AG04450 (cell line): ENCODE measurements at regions not wholly inside any gene's neighbourhood (a gene's known extent, or its start where the extent isn't known, plus 50 kb on each side); places are given as distances from the start of the nearest gene placed in this dataset.

Experiments used
- CTCF ChIA-PET: fragments of 300-600, 350-600 bp; formaldehyde crosslinking; extraction: SDS; loops from one replicate; lab custom pipeline; 2022; ENCODE audit warnings: antibody characterized with exemption, inconsistent platforms; lab: Charles Lee
- POLR2A ChIA-PET: fragments of 350-600 bp; formaldehyde crosslinking; extraction: SDS; loops from one replicate; lab custom pipeline; 2021; ENCODE audit warnings: antibody characterized with exemption, inconsistent platforms; lab: Yijun Ruan, JAX
- DNase-seq: peaks from one replicate; pipeline ENCODE4 v3.0.0-alpha.2; 2011; ENCODE audit warnings: low read depth, low spot score
- H3K27ac ChIP-seq: one replicate; pipeline ENCODE4 v1.5.1; 2012; ENCODE audit warnings: low read depth, low read length, control low read depth
- H3K27me3 ChIP-seq: one replicate; pipeline ENCODE4 v1.6.0; 2012; ENCODE audit warnings: low read length; ENCODE audit not compliant: control insufficient read depth, insufficient read depth
- H3K4me3 ChIP-seq: 2 replicates; pipeline ENCODE4 v1.5.1; 2011; ENCODE audit warnings: mild to moderate bottlenecking, low read depth, low read length, control low read depth
- H3K9me3 ChIP-seq: 2 replicates; pipeline ENCODE4 v1.5.1; 2012; ENCODE audit warnings: low read length; ENCODE audit not compliant: control insufficient read depth, insufficient read depth
- CTCF ChIP-seq: IDR thresholded peaks from 2 replicates; pipeline ENCODE4 v1.5.1; 2011; ENCODE audit warnings: low read depth, low read length, control low read depth, inconsistent platforms

- no peak overlapping the region for H3K4me3 ChIP-seq
- POLR2A ChIA-PET = interaction anchor here (1.6 kb wide), 1 partner anchor 34 kb away, joined by 5 read pairs; no protein-coding TSS in a partner anchor
- CTCF ChIA-PET = interaction anchor here (1.1 to 2.1 kb wide), 2 partner anchors 40 to 46 kb away, joined by 3 to 6 read pairs; no protein-coding TSS in a partner anchor
- H3K27me3 ChIP-seq = no peaks in the 10 kb centered on the region
- DNase-seq = no peak
- H3K27ac ChIP-seq = no peak overlapping the region
- no peak for TF ChIP-seq CTCF
- no peaks in the 10 kb centered on the region for H3K9me3 ChIP-seq
Observed at GRCh38 chr7:130936202-130936931, 202.4 kb upstream of the KLF14 start.

- no peak overlapping the region for H3K4me3 ChIP-seq
- DNase-seq = no peak
- CTCF ChIA-PET = interaction anchor here (1.0 to 2.2 kb wide), 4 partner anchors 40 to 103 kb away, joined by 3 to 9 read pairs (median 6); no protein-coding TSS in a partner anchor
- no peak overlapping the region for H3K27ac ChIP-seq
- H3K9me3 ChIP-seq = no peaks in the 10 kb centered on the region
- POLR2A ChIA-PET = no interaction called here
- no peaks in the 10 kb centered on the region for H3K27me3 ChIP-seq
- TF ChIP-seq CTCF = no peak
Observed at GRCh38 chr7:130937016-130937415, 203.0 kb upstream of the KLF14 start.

GRCh38 chr7:130937830-130938229 is 203.8 kb upstream of the KLF14 start:
- ChIA-PET POLR2A (interaction anchor here (4.4 kb wide), 1 partner anchor 26 kb away, joined by 47 read pairs; no protein-coding TSS in a partner anchor), CTCF (interaction anchor here (1.0 to 2.2 kb wide), 4 partner anchors 23 to 102 kb away, joined by 6 to 9 read pairs (median 6); no protein-coding TSS in a partner anchor)
- no peak for TF ChIP-seq CTCF
- Histone ChIP-seq H3K27me3 (no peaks in the 10 kb centered on the region), H3K27ac (no peak overlapping the region), H3K4me3 (no peak overlapping the region), H3K9me3 (no peaks in the 10 kb centered on the region)
- DNase-seq = no peak

GRCh38 chr7:130938661-130939060 is 204.7 kb upstream of the KLF14 start:
- Histone ChIP-seq H3K9me3 (no peaks in the 10 kb centered on the region), H3K27ac (no peak overlapping the region), H3K4me3 (peak overlapping the region; percentile 80), H3K27me3 (no peaks in the 10 kb centered on the region)
- DNase-seq = no peak
- TF ChIP-seq CTCF = no peak
- ChIA-PET CTCF (interaction anchor here (0.6 to 2.2 kb wide), 5 partner anchors 22 to 102 kb away, joined by 3 to 9 read pairs (median 6); no protein-coding TSS in a partner anchor), POLR2A (interaction anchor here (0.6 to 4.4 kb wide), 6 partner anchors 15 to 169 kb away, joined by 3 to 47 read pairs (median 4); no protein-coding TSS in a partner anchor)
